Progenitor cell of endocrine pancreas (in vitro differentiated cells): ENCODE measurements at regions not wholly inside any gene's neighbourhood (a gene's known extent, or its start where the extent isn't known, plus 50 kb on each side); places are given as distances from the start of the nearest gene placed in this dataset.

Experiments used
- DNase-seq: peaks from one replicate; pipeline ENCODE4 v3.0.0; 2021; ENCODE audit warnings: low spot score; ENCODE audit not compliant: unreplicated experiment
- H3K27ac Mint-ChIP-seq: 2 replicates; pipeline ENCODE4 v1.8.0; 2021; ENCODE audit warnings: mild to moderate bottlenecking, moderate library complexity, mixed read lengths
- H3K27me3 Mint-ChIP-seq: 2 replicates; pipeline ENCODE4 v1.8.0; 2021; ENCODE audit warnings: mixed read lengths
- H3K36me3 Mint-ChIP-seq: 2 replicates; pipeline ENCODE4 v1.8.0; 2022; ENCODE audit warnings: mixed read lengths; ENCODE audit not compliant: insufficient read depth
- H3K4me1 Mint-ChIP-seq: 2 replicates; pipeline ENCODE4 v1.8.0; 2021; ENCODE audit warnings: low read depth, mixed read lengths
- H3K4me3 Mint-ChIP-seq: 2 replicates; pipeline ENCODE4 v1.8.0; 2021; ENCODE audit warnings: low read depth, mild to moderate bottlenecking, moderate library complexity, mixed read lengths
- H3K9me3 Mint-ChIP-seq: 2 replicates; pipeline ENCODE4 v1.8.0; 2021; ENCODE audit warnings: low read depth, mixed read lengths
- TF ChIP-seq, protein P1 (sequence below): fragments of 200-600 bp; sonication (generic); IDR thresholded peaks from one replicate; pipeline ENCODE4 v1.5.0; 2021; ENCODE audit warnings: antibody characterized with exemption, mild to moderate bottlenecking; ENCODE audit not compliant: unreplicated experiment

DNA sequence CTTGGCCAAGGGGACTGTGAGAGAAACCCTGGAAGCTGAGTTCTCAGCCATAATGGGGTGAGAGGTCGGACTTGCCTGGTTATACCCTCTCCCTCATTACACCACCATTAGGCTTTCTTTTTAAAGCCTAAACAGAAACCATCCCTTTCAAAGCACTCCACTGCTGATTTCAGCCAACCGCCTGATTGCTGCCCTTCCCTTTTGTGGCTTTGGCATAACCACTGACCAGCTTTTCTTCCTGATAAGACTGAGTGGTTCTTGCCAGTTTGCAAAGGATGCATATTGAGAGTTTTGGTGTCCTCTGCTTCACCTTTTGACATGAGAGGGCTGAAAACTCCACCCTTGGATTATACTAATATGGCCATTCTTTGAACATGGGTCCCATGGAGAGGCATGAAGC is 308.2 kb upstream of the GOT2 start:
- Mint-ChIP-seq H3K9me3 (peaks cover 3% of the 10 kb centered on the region), H3K4me3 (no peak overlapping the region), H3K27me3 (no peaks in the 10 kb centered on the region), H3K4me1 (peaks cover 21% of the 10 kb centered on the region), H3K36me3 (no peaks in the 10 kb centered on the region), H3K27ac (no peak overlapping the region)
- DNase-seq = no peak
- TF ChIP-seq, protein P1, sequence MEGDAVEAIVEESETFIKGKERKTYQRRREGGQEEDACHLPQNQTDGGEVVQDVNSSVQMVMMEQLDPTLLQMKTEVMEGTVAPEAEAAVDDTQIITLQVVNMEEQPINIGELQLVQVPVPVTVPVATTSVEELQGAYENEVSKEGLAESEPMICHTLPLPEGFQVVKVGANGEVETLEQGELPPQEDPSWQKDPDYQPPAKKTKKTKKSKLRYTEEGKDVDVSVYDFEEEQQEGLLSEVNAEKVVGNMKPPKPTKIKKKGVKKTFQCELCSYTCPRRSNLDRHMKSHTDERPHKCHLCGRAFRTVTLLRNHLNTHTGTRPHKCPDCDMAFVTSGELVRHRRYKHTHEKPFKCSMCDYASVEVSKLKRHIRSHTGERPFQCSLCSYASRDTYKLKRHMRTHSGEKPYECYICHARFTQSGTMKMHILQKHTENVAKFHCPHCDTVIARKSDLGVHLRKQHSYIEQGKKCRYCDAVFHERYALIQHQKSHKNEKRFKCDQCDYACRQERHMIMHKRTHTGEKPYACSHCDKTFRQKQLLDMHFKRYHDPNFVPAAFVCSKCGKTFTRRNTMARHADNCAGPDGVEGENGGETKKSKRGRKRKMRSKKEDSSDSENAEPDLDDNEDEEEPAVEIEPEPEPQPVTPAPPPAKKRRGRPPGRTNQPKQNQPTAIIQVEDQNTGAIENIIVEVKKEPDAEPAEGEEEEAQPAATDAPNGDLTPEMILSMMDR = no peak

DNA sequence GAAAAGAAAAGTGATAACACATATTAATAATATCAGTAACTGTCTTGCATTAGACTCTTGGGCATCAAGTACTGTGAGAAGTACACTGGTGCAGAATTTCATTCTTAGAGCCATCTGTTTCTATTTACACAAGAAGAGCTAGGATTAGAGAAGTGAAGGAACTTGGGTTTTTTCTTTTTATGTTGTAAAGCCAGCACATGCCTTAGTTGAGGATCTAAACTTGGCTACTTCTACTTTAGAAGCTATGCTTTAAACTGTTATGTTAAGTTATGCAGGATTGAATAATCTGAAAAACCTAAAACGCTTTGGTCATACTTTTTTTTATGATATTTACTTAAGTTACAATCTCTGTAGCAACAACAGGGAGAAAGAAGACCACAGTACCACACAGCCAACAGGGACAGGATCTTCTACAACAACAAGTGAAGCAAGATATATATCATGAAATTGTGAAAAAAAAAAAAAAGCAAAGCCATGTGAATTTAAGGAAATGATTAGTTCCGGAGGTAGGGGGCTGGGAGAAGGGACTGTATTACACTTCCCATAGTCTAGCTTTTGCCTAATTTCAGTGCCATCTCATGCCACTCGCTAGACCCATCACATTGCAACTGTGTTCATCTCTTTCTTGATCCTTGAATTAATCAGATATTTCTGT is 305.1 kb upstream of the GOT2 start:
- H3K36me3 Mint-ChIP-seq = no peaks in the 10 kb centered on the region
- H3K27ac Mint-ChIP-seq = no peak overlapping the region
- H3K4me1 Mint-ChIP-seq = peaks cover 21% of the 10 kb centered on the region
- TF ChIP-seq, protein P1 = no peak
- no peaks in the 10 kb centered on the region for H3K27me3 Mint-ChIP-seq
- no peak for DNase-seq
- no peak overlapping the region for H3K4me3 Mint-ChIP-seq
- peaks cover 15% of the 10 kb centered on the region for H3K9me3 Mint-ChIP-seq

DNA sequence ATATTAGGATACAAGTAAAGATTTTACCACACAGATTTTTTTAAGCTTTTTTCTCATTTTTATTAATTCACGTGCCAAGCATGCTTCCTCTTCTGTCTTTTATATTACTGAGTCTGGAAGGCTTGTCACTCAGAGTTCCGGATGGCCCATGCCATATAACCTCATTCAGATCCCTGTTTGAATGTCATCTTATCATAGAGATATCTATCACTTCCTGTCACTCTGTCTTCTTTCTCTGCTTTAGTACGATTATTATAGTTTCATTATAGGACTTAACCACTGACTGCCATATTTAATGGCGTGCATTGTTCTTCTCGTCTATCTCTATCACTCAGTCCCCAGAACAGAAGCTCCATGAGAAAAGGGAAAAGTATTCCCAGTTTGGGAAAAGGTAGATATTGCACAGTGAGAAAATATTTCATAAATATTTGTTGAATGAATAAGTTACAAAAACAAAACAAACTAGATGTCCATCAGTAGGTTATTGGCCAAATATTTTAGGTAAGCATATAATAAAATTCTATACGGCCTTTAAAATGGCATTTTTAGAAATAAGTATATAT is 296.9 kb upstream of the GOT2 start:
- no peak for DNase-seq
- Mint-ChIP-seq H3K36me3 (no peaks in the 10 kb centered on the region), H3K27ac (no peak overlapping the region), H3K4me3 (no peak overlapping the region), H3K4me1 (peaks cover 17% of the 10 kb centered on the region), H3K27me3 (no peaks in the 10 kb centered on the region), H3K9me3 (peaks cover 15% of the 10 kb centered on the region)
- TF ChIP-seq, protein P1 = no peak

DNA sequence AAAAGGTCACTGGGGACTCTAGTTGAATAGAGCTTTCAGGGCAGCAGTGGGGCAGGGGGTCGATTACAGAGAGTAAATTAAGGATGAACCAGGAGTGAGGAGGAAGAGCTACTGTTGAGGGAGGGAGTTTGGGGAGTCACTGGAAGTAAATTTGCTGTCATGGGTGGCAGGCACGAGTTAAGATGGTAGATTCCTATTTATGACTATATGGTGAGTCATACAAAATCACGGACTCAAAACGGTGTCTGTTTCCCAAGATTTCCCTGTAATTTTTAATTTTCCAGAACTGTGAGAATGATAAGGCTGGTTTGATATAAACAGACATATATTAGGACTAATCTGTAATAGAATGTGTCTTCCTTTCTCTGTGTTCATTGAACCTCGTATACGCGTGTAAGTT is 287.6 kb upstream of the GOT2 start:
- no peak overlapping the region for H3K4me3 Mint-ChIP-seq
- H3K27me3 Mint-ChIP-seq = no peaks in the 10 kb centered on the region
- DNase-seq = no peak
- H3K4me1 Mint-ChIP-seq = peaks cover 17% of the 10 kb centered on the region
- H3K27ac Mint-ChIP-seq = no peak overlapping the region
- no peaks in the 10 kb centered on the region for H3K36me3 Mint-ChIP-seq
- TF ChIP-seq, protein P1 = no peak
- peaks cover 26% of the 10 kb centered on the region for H3K9me3 Mint-ChIP-seq

DNA sequence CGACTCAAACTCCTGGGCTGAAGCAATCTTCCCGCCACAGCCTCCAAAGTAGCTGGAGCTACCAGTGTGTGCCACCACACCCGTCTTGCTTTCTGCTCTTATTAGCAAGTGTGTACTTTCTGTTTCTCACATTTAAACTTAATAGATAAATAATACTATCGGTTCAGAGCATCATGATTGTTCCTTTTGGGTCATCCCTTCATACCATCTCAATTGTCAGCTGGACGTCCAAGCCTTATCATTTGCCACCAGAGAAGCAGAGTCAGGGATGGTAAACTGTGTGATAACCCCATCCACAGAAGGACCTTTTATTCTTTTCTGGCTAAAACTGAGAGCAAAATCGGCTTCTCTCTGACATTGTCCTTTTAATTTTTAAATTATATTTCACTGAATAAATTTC is 279.8 kb upstream of the GOT2 start:
- Mint-ChIP-seq H3K36me3 (no peaks in the 10 kb centered on the region), H3K4me1 (no peaks in the 10 kb centered on the region), H3K4me3 (no peak overlapping the region), H3K27ac (no peak overlapping the region), H3K27me3 (no peaks in the 10 kb centered on the region), H3K9me3 (peaks cover 7% of the 10 kb centered on the region)
- TF ChIP-seq, protein P1 = no peak
- DNase-seq = no peak
